ENCODE measurements at regions not wholly inside any gene's neighbourhood (a gene's known extent, or its start where the extent isn't known, plus 50 kb on each side); places are given as distances from the start of the nearest gene placed in this dataset.
A peak's percentile ranks its signal among the peaks of the same experiment; 100 is the strongest.
"Not testable (repeated sequence)": the region's sequence is repeated elsewhere in the genome, so short reads cannot be mapped to it uniquely, and the experiment has no call there.

GRCh38 chr3:182294256-182294655 is 499.0 kb upstream of the ATP11B start:
- no peak for DNase-seq

- DNase-seq, result no peak
Measured at GRCh38 chr3:182294696-182295095, 498.6 kb upstream of the ATP11B start.

GRCh38 chr3:182300266-182300665 is 493.0 kb upstream of the ATP11B start:
- no peak for DNase-seq

GRCh38 chr3:182303169-182303568 is 490.1 kb upstream of the ATP11B start:
- DNase-seq, result no peak

GRCh38 chr3:182305881-182306665 is 487.2 kb upstream of the ATP11B start:
- DNase-seq, result no peak

- no peak for DNase-seq
Measured at GRCh38 chr3:182308328-182308727, 485.0 kb upstream of the ATP11B start.

- no peak for DNase-seq
Measured at GRCh38 chr3:182309120-182309519, 484.2 kb upstream of the ATP11B start.

- DNase-seq, result no peak
Measured at GRCh38 chr3:182315313-182315712, 478.0 kb upstream of the ATP11B start.

GRCh38 chr3:182323126-182323700 is 470.1 kb upstream of the ATP11B start:
- DNase-seq, result no peak

GRCh38 chr3:182323898-182324297 is 469.4 kb upstream of the ATP11B start:
- no peak for DNase-seq

- DNase-seq, result no peak
Measured at GRCh38 chr3:182325213-182325950, 467.9 kb upstream of the ATP11B start.

GRCh38 chr3:182327196-182327681 is 466.1 kb upstream of the ATP11B start:
- DNase-seq, result peak; percentile 37

GRCh38 chr3:182330646-182331045 is 462.7 kb upstream of the ATP11B start:
- no peak for DNase-seq

- DNase-seq, result no peak
Measured at GRCh38 chr3:182331341-182331740, 462.0 kb upstream of the ATP11B start.

GRCh38 chr3:182342252-182342651 is 451.1 kb upstream of the ATP11B start:
- DNase-seq, result no peak

GRCh38 chr3:182344026-182344425 is 449.3 kb upstream of the ATP11B start:
- DNase-seq, result not testable (repeated sequence)

GRCh38 chr3:182349051-182349450 is 444.3 kb upstream of the ATP11B start:
- no peak for DNase-seq

GRCh38 chr3:182349951-182350517 is 443.3 kb upstream of the ATP11B start:
- DNase-seq, result no peak

- no peak for DNase-seq
Measured at GRCh38 chr3:182357928-182358327, 435.4 kb upstream of the ATP11B start.

GRCh38 chr3:182364323-182364722 is 429.0 kb upstream of the ATP11B start:
- no peak for DNase-seq

GRCh38 chr3:182364723-182365650 is 428.3 kb upstream of the ATP11B start:
- no peak for DNase-seq

GRCh38 chr3:182366746-182367145 is 426.6 kb upstream of the ATP11B start:
- no peak for DNase-seq
